Activated CD4-positive, alpha-beta T cell treated with anti-CD3 and anti-CD28 coated beads for 48 hours (primary cell): ENCODE measurements at regions not wholly inside any gene's neighbourhood (a gene's known extent, or its start where the extent isn't known, plus 50 kb on each side); places are given as distances from the start of the nearest gene placed in this dataset.

ENCODE experiments used
- DNase-seq: peaks from one replicate; pipeline ENCODE4 v3.0.0-alpha.2; 2020

- no peak for DNase-seq
Measured at GRCh38 chr17:13297183-13297582, 279.4 kb upstream of the ELAC2 start.

GRCh38 chr17:13293421-13293820 is 275.6 kb upstream of the ELAC2 start:
- DNase-seq, result no peak

GRCh38 chr17:13292291-13292690 is 274.5 kb upstream of the ELAC2 start:
- DNase-seq, result no peak

DNA sequence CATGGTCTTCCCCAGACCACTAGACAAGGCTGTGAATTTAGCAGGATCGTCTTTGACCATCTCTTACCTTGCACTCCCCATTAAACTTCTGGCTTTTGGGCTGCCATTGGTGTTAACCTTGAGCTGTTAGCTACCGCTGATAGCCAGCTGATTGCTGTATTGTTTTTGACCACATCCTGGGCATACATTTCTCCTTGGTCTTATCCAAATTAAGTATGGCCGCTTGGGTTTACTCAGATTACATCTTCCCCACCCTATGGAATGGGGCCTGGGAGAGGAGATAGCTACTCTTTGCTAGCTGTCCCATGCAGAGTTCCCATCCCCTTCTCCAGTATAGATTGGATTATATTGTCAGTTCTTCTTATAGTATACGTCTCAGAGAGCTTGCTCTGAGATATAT is 270.4 kb upstream of the ELAC2 start:
- DNase-seq, result no peak

GRCh38 chr17:13287226-13287625 is 269.4 kb upstream of the ELAC2 start:
- no peak for DNase-seq

- DNase-seq, result no peak
Measured at GRCh38 chr17:13283606-13284005, 265.8 kb upstream of the ELAC2 start.

DNA sequence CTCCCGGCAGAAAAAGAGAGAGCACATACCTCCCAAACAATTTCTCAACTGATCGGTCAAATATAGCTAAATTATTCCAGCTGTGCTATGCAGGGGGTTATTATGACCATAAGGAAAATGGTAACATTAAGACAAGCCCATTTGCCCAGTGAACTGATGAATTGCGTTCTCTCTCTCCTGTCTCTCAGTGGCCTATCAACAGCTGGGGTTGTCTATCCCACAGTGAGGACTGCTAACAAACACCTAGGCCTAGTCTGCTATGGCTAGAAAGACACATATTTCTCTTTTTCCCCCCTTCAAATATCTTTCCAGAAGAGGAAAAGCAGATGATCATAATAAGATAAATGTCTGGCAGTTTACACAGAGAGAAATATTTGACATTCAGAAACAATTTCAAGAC is 263.8 kb upstream of the ELAC2 start:
- DNase-seq, result no peak

GRCh38 chr17:13273806-13274205 is 256.0 kb upstream of the ELAC2 start:
- no peak for DNase-seq

DNA sequence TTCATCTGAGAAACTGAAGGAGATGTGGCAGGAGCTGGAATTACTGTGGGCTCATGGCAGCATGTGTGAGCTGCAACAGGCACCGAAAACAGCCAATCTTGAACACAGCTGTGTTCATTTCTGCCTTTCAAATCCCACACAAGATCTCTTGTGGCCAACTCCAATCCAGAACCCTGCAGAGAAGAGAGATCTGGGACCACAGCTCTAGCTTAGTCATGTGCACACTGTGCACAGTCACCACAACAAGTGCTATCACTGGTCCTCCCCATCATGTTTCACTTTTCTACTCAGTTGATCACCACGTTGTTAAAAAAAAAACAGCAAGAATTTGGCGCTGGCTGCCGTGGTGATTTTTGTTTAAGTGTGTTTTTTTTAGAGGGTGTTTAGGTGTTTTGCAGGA is 254.5 kb upstream of the ELAC2 start:
- no peak for DNase-seq

GRCh38 chr17:13268791-13269595 is 251.2 kb upstream of the ELAC2 start:
- no peak for DNase-seq

- no peak for DNase-seq
Measured at GRCh38 chr17:13266606-13267005, 248.8 kb upstream of the ELAC2 start.

- DNase-seq, result no peak
Measured at GRCh38 chr17:13265311-13265710, 247.5 kb upstream of the ELAC2 start.

- no peak for DNase-seq
Measured at GRCh38 chr17:13263746-13264145, 245.9 kb upstream of the ELAC2 start.

DNA sequence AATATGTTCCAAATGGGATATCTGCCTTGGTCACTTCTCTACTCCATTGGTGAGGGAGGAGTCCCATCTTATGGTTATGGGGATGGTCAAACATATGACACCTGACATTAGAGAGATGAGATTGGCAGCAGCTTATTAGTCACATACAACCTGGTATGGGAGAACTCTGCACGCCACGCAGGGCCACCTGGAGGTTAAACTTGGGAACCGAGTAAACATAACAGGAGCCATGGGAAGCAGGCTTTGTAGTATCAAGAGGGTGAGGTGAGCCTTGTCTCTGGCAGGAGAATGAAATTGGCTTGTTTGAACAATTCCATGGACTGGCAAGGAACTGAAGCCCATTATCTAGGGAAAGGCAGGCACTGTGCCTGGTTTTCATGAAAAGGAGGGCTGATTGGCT is 238.7 kb upstream of the ELAC2 start:
- no peak for DNase-seq

GRCh38 chr17:13253733-13254410 is 236.0 kb upstream of the ELAC2 start:
- DNase-seq, result no peak

DNA sequence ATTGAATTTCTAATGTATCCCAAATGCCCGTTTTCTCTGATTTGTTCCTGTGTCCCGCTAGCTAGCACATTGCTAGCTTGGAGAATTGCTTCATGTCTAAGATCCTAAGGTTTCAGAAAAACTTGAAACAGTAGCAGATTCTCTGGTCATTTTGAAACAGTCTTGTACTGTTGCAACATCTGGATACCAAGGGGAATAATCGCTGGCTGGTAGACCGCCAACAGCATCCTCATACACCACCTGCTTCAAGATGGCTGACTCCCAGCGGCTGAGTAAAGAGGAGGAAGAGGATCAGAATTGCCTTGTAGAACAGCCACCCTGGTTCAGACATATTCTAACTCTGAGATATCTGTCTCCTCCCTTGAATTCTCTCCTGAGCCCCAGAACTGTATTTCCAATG is 226.7 kb upstream of the ELAC2 start:
- no peak for DNase-seq

GRCh38 chr17:13243585-13243984 is 225.8 kb upstream of the ELAC2 start:
- DNase-seq, result no peak

DNA sequence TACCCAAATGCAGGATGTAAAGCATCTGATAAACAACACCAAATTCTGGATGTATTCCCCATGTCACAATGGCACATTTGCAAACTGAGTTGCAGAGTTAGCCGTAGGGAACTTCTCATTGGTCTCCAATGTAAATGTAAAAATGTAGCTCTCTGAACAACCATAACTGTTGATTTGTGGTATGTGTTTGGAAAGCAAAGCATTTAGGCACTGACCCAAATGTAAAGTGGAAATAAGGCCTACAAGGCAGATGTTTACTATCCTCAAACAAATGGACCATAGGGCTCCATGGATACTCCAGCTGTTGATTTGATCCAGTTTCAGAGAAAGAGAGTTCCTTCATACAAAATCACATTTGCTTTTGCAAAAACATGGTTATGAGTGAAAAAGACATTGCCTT is 223.0 kb upstream of the ELAC2 start:
- no peak for DNase-seq

GRCh38 chr17:13230350-13231264 is 212.8 kb upstream of the ELAC2 start:
- no peak for DNase-seq

GRCh38 chr17:13228225-13228624 is 210.4 kb upstream of the ELAC2 start:
- DNase-seq, result no peak

DNA sequence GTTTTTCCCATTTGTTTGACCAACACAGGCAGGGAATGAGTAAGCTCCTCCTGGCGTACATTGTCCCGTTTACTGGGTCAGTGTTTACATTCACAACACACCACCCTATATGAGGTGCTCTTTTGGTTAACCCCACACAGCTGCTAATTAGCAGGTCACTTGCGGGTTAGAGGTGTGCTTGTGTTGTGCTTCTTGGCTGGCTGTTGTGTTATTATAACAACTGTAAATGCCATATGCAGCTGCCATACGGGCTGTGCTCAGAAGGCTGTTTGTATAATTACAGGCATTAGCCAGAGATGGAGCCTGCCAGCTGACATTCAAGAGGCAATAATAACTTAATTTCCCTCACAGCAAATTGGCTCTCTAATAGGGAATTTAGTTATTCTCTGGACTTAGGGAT is 205.1 kb upstream of the ELAC2 start:
- DNase-seq, result no peak

DNA sequence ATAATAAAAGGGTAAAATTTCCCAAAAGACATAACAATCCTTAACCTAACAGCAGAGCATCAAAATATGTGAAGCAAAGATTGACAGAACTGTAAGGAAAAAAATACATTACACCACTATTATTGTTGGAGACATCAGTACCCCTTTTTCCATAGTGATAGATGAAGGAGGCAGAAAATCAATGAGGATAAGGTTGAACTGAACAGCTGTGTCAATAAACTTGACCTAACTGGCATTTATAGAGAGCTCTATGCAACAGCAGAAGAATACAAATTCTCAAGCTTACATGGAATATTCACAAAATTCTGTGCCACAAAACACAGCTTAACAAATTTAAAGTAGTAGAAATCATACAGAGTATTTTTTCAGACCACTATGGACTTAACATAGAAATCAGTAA is 195.0 kb upstream of the ELAC2 start:
- no peak for DNase-seq

GRCh38 chr17:13209081-13209480 is 191.3 kb upstream of the ELAC2 start:
- no peak for DNase-seq
